Stimulated activated CD4-positive, alpha-beta T cell treated with anti-CD3 and anti-CD28 coated beads, TNF-alpha, amount 100 ng/mL, for 48 hours (primary cell): ENCODE measurements at regions not wholly inside any gene's neighbourhood (a gene's known extent, or its start where the extent isn't known, plus 50 kb on each side); places are given as distances from the start of the nearest gene placed in this dataset.
"Not testable (repeated sequence)": the region's sequence is repeated elsewhere in the genome, so short reads cannot be mapped to it uniquely, and the experiment has no call there.

Experiments
- DNase-seq, 3 donors: peaks; one replicate each; pipeline ENCODE4 v3.0.0-alpha.2; 2020; ENCODE audit warnings: low read depth in 3 of 3

DNA sequence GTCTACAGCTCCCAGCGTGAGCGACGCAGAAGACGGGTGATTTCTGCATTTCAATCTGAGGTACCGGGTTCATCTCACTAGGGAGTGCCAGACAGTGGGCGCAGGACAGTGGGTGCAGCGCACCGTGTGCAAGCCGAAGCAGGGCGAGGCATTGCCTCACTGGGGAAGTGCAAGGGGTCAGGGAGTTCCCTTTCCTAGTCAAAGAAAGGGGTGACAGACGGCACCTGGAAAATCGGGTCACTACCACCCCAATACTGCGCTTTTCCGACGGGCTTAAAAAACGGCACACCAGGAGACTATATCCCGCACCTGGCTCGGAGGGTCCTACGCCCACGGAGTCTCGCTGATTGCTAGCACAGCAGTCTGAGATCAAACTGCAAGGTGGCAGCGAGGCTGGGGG, 95.6 kb downstream of the GPX5 start:
- not testable (repeated sequence) for DNase-seq

- DNase-seq: not testable (repeated sequence)
Measured at GRCh38 chr6:28623242-28623641, 97.6 kb downstream of the GPX5 start.

- not testable (repeated sequence) for DNase-seq
Measured at GRCh38 chr6:28626386-28626785, 100.7 kb downstream of the GPX5 start.

DNA sequence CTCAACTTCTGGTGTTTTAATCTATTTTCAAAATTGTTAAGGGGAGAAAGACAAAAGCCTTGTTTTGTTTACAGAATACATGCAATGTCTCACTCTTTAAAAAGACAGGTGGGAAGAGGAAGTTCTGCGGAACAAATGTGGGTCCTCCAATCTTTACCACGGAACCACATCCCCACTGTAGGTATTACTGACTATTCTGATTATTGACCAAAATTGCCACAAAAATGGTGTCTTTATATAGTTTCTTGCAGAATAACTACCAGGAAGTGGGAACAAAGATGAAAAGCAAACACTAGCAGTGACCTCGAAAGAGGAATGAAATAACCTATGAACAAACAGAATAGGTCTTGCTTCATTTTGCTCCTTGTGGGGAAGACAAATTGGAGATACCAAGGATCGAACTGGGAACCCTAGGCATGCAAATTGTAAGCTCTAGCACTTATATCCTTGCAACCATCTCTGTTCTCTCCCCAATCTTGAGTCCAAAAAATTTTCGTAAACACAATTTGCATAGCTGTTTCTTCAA, 106.7 kb downstream of the GPX5 start:
- DNase-seq: no peak

- DNase-seq: no peak
Measured at GRCh38 chr6:28633445-28634215, 107.9 kb downstream of the GPX5 start.

DNA sequence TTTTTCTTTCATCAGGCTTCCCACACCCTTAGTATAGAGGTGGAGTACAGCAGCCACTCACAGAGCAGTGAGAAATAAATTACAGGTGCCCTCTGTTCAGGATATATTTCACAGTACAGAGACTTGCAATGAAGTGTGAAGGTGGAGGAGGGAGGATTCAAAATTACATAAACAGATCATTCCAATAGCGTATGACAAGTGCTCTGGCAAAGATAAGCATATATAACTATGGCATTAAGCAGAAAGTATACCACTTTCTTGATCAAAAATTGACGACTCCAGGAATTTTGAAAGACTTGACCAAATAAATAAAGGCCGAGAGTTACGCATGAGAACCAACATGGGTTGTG, 108.7 kb downstream of the GPX5 start:
- no peak for DNase-seq

- DNase-seq: no peak
Measured at GRCh38 chr6:28634761-28635546, 109.3 kb downstream of the GPX5 start.

GRCh38 chr6:28635547-28636158, 110.0 kb downstream of the GPX5 start:
- no peak for DNase-seq

GRCh38 chr6:28638787-28639430, 113.2 kb downstream of the GPX5 start:
- DNase-seq: no peak

- DNase-seq: not testable (repeated sequence)
Measured at GRCh38 chr6:28639445-28640290, 114.0 kb downstream of the GPX5 start.

DNA sequence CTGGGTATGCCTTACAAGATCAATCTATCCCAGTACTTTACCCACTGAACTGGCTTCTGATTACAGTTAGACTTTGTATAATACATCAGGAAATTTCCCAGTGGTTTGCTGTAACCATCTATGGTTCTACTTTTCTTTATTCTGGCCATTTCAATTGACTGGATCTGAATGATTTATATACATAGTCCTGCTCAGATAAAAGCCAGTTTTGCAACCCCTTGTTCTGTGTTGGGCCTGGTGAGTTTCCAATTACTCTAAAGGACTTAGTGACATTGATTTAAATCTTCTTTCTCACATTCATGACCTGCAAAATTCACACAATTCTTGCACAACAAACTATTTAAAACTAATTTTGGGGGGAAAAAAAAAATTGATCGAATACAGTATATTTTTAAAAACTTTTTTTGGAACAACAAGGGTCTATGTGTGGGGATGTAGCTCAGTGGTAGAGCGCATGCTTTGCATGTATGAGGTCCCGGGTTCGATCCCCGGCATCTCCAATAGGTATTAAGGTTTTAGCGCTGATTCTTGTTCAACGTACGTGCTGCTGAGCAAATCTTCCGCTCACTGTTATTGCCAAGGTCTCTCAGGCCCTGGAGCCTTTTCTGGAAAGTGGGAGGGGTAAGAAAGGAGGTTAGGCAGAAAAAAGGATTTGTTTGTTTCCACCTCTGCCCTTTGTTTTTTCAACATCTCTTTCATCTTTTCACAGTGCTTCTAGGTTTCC, 117.5 kb downstream of the GPX5 start:
- DNase-seq: peak; percentile 29 to 47 (median 38)

DNA sequence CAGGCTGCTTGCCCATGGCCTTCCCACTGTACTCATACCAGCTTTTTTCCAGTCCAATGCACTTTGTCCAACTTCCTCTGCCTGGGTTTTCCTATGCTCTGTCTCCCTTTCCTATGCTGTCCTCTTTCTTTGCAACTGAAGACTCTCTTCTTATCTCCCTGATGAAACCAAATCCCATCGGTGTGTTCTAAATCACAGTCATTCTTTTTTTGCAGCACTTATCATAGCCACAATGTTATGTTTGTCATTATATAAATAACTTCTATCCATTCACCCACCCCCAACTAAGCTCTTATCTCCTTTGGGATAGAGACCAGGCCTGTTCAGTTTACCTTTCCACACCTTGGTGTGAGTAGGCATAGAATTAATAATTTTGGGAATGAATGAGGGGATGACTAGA, 121.0 kb downstream of the GPX5 start:
- DNase-seq: no peak

DNA sequence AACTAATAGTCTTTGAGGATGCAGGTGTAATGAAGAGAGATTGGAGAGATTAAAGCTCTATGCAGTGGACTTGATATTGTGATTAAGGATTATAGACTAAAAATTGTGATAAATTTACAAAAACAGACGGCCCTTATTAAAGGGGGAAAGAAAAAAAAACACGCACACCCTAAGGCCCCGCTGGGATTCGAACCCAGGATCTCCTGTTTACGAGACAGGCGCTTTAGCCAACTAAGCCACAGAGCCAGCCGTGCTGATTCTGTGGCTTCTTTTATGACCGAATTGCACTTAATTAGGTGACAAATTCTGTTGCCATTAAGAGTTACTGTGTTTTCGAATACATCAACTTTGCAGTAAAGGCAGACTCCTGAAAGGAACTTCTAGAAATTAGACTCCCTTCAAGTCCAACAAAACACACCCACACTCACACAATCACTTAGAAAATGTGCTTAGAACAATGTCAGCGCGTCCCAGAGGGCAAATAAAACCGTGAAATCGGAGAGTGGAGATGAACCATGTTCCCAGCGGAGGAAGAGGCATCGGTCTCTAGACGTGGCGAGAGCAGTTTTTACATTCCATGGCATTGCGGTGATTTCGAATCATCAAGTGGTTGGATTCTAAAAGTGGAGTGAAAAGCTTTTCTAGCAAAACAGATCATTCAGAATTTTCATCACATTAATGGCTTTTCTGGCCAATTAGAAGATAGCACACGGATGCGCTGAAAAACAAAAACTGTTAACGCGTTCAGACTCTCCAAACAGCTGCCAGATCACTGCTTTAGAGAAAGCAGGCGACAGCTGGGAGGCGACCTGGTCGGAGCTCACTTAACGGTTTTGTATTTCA, 122.6 kb downstream of the GPX5 start:
- DNase-seq: peak; percentile 51 to 58 (median 53)

DNA sequence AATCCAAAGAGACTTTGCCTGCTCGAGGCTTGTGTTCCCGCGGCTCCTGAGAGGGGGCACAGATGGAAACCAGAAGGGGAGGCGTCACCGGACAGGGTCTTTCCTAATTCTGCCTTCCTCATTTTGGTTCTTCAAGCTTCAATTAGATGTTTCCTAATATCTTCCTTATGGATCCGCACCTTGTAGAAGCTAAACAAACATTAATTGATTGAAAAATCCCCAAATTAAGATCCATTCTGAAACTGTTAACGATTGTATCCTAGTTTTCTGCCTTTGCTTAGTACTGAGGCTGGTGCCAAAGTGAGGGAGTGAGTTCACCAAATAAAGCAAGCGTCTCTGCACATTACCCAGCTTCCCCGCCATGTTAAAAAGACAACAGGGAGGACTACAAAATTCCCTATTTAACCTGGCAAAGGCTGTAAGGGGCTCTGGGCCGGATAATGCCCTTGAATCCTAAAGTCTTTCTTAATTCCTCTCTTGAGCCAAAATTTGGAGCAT, 123.2 kb downstream of the GPX5 start:
- DNase-seq: no peak

- no peak for DNase-seq
Measured at GRCh38 chr6:28651161-28651560, 125.5 kb downstream of the GPX5 start.

GRCh38 chr6:28653876-28654275, 128.2 kb downstream of the GPX5 start:
- DNase-seq: no peak

- no peak for DNase-seq
Measured at GRCh38 chr6:28655164-28655563, 129.5 kb downstream of the GPX5 start.

- no peak for DNase-seq
Measured at GRCh38 chr6:28656715-28657114, 131.0 kb downstream of the GPX5 start.

DNA sequence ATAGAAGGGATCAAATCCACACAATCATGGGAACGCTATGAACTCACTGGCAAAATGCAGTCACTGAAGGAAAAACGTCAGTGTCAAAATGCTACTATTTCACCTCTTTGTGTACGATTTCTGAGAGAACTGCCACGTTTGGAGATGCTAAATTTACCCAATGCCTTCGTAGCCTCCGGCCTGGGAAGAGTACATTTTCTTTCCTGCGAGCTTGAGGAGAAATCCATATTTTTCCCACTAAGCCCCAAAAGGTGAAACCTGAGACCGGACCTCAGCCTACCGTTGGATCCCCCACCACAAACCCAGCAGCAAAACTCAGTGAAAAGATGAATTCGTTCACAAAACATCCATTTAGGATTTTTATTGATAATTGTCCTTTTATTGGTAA, 131.7 kb downstream of the GPX5 start:
- DNase-seq: no peak
